A673 (cell line): ENCODE measurements at regions not wholly inside any gene's neighbourhood (a gene's known extent, or its start where the extent isn't known, plus 50 kb on each side); places are given as distances from the start of the nearest gene placed in this dataset.

Source experiments
- EZH2 ChIP-seq: fragments of 200-600 bp; sonication (generic); IDR thresholded peaks from 2 replicates; pipeline ENCODE4 v1.6.1; 2017; ENCODE audit warnings: borderline replicate concordance, low read depth, mild to moderate bottlenecking, mixed read lengths, antibody characterized with exemption, low read length; ENCODE audit not compliant: poor library complexity, severe bottlenecking
- TF ChIP-seq, protein P1 (sequence below): fragments of 300-800, 200-600 bp; sonication (generic); conservative IDR thresholded peaks from 2 replicates; pipeline ENCODE4 v1.5.1; 2017; ENCODE audit warnings: low read depth, mild to moderate bottlenecking, antibody characterized with exemption, low read length, moderate library complexity, mixed read lengths

- TF ChIP-seq, protein P1, sequence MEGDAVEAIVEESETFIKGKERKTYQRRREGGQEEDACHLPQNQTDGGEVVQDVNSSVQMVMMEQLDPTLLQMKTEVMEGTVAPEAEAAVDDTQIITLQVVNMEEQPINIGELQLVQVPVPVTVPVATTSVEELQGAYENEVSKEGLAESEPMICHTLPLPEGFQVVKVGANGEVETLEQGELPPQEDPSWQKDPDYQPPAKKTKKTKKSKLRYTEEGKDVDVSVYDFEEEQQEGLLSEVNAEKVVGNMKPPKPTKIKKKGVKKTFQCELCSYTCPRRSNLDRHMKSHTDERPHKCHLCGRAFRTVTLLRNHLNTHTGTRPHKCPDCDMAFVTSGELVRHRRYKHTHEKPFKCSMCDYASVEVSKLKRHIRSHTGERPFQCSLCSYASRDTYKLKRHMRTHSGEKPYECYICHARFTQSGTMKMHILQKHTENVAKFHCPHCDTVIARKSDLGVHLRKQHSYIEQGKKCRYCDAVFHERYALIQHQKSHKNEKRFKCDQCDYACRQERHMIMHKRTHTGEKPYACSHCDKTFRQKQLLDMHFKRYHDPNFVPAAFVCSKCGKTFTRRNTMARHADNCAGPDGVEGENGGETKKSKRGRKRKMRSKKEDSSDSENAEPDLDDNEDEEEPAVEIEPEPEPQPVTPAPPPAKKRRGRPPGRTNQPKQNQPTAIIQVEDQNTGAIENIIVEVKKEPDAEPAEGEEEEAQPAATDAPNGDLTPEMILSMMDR = no peak
- TF ChIP-seq EZH2 = no peak
These were observed 724.4 kb upstream of the ROBO1 start for GRCh38 chr3:80492162-80492561.
